Right lobe of liver (tissue), 6 donors: ENCODE measurements at regions not wholly inside any gene's neighbourhood (a gene's known extent, or its start where the extent isn't known, plus 50 kb on each side); places are given as distances from the start of the nearest gene placed in this dataset.

Experiments
- ATAC-seq, 4 donors: fragments of 200-7000 bp; cut with Tn5 transposase; one replicate each; pipeline ENCODE4 v1.9.1; 2020; ENCODE audit warnings: mild to moderate bottlenecking in 4 of 4, moderate library complexity in 4 of 4
- DNase-seq, 3 donors: peaks; one replicate each; pipeline ENCODE4 v3.0.0-alpha.2; 2020
- H3K27ac ChIP-seq, 3 donors: fragments of 200-600 bp; one replicate each; pipeline ENCODE4 v1.8.0; 2022
- H3K27me3 ChIP-seq, 2 donors: fragments of 200-600 bp; one replicate each; pipeline ENCODE4 v1.8.0; 2022
- H3K36me3 ChIP-seq, 4 donors: fragments of 200-600 bp; sonication (generic) in 1 of 4; one replicate each; pipeline versions ENCODE4 v1.5.1 to v1.8.0; 2017 to 2022; ENCODE audit warnings: control low read depth in 1 of 4
- H3K4me1 ChIP-seq, 4 donors: fragments of 200-600 bp; sonication (generic) in 1 of 4; one replicate each; pipeline versions ENCODE4 v1.5.1 to v1.8.0; 2017 to 2022; ENCODE audit warnings: control low read depth in 1 of 4
- H3K4me3 ChIP-seq, 3 donors: fragments of 200-600 bp; one replicate each; pipeline ENCODE4 v1.8.0; 2022
- H3K9me3 ChIP-seq, 4 donors: fragments of 200-600 bp; sonication (generic) in 1 of 4; one replicate each; pipeline versions ENCODE4 v1.5.1 to v1.8.0; 2017 to 2022; ENCODE audit warnings: control low read depth in 1 of 4
- POLR2A ChIP-seq: fragments of 450-650 bp; IDR thresholded peaks from one replicate; pipeline ENCODE4 v1.6.1; 2017; ENCODE audit warnings: antibody characterized with exemption, mild to moderate bottlenecking
- WGBS: methylation state at CpG from one replicate; pipeline ENCODE4 v1.1.6; 2018; ENCODE audit warnings: low coverage, low lambda C conversion rate; ENCODE audit not compliant: insufficient coverage; ENCODE audit errors: missing lambda C conversion rate; 5-methylcytosine and 5-hydroxymethylcytosine counted together
- intact Hi-C, 2 donors: fragments of 100-400 bp; cut with DNase I; formaldehyde crosslinking; loops; one replicate each; pipeline versions ENCODE4 v1.11.2 to v1.14.1; 2022
- TF ChIP-seq, protein P1 (sequence below), 4 donors: fragments of 200-600 bp in 3 of 4; fragments of 450-650 bp in 1 of 4; IDR thresholded peaks; one replicate each; pipeline versions ENCODE4 v1.5.1 to v1.8.0; 2016 to 2022; ENCODE audit warnings: antibody characterized with exemption in 4 of 4, mild to moderate bottlenecking in 2 of 4
- donor health status: DM: no; HTN: yes; CAD: no.
- donor health status: DM: no; HTN: no; CAD: no.
- donor health status: DM: no; HTN: no; CAD: no.
- donor health status: DM: no; HTN: yes; CAD: no.
- donor health status: DM: no; HTN: yes; CAD: no.

DNA sequence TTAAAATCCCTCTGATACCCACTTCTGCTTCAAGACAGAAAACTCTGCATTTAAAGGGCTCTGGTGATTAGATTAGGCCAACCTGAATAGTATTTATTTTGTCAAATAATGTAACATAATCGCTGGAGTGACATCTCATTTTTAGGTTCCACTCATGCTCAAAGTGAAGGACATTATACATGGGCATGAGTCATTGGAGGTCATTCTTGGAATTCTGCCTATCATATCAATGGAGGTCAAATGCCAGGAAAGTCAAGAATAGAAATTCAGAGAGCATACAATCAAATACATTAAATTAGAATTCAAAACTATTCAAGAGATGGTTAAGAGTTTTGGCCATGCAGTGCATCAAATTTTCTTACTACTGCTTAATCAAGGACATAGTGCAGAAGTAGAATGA lies 50.8 kb upstream of the PRSS1 start:
- 48% methylated on average over 1 of the region's 1 CpG for WGBS
- Histone ChIP-seq H3K4me1 (no peaks in the 10 kb centered on the region), H3K27me3 (no peaks in the 10 kb centered on the region), H3K27ac (no peak overlapping the region), H3K4me3 (no peak overlapping the region), H3K36me3 (no peaks in the 10 kb centered on the region), H3K9me3 (no peaks in the 10 kb centered on the region)
- no peak for ATAC-seq
- no peak for DNase-seq
- intact Hi-C loops: no loop called here
- TF ChIP-seq, protein P1, sequence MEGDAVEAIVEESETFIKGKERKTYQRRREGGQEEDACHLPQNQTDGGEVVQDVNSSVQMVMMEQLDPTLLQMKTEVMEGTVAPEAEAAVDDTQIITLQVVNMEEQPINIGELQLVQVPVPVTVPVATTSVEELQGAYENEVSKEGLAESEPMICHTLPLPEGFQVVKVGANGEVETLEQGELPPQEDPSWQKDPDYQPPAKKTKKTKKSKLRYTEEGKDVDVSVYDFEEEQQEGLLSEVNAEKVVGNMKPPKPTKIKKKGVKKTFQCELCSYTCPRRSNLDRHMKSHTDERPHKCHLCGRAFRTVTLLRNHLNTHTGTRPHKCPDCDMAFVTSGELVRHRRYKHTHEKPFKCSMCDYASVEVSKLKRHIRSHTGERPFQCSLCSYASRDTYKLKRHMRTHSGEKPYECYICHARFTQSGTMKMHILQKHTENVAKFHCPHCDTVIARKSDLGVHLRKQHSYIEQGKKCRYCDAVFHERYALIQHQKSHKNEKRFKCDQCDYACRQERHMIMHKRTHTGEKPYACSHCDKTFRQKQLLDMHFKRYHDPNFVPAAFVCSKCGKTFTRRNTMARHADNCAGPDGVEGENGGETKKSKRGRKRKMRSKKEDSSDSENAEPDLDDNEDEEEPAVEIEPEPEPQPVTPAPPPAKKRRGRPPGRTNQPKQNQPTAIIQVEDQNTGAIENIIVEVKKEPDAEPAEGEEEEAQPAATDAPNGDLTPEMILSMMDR (IDR thresholded peaks at IDR 0.05): no peak
- TF ChIP-seq POLR2A: no peak

DNA sequence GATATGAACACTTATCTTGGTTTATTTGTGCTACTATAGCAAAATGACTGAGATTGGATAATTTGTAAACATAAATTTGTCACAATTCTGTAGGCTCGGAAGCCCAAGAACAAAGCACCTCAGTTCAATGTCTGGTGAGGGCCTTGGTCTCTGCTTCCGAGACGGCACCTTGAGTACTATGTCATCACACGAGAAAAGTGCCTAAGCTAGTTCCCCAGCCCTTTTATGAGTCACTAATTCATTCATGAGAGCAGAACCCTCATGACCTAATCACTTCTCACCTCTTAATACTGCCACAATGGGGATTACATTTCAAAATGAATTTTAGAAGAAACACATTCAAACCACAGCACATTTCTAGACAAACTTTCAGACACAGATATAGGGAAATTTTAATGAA lies 52.0 kb upstream of the PRSS1 start:
- no peaks in the 10 kb centered on the region for H3K9me3 ChIP-seq
- WGBS: 39% methylated on average over 4 of the region's 4 CpGs
- H3K4me3 ChIP-seq: no peak overlapping the region
- H3K4me1 ChIP-seq: no peaks in the 10 kb centered on the region
- TF ChIP-seq, protein P1 (IDR thresholded peaks at IDR 0.05): no peak
- TF ChIP-seq POLR2A: no peak
- intact Hi-C loops: no loop called here
- no peak overlapping the region for H3K27ac ChIP-seq
- no peaks in the 10 kb centered on the region for H3K36me3 ChIP-seq
- DNase-seq (no peak), ATAC-seq (no peak)
- H3K27me3 ChIP-seq: no peaks in the 10 kb centered on the region

DNA sequence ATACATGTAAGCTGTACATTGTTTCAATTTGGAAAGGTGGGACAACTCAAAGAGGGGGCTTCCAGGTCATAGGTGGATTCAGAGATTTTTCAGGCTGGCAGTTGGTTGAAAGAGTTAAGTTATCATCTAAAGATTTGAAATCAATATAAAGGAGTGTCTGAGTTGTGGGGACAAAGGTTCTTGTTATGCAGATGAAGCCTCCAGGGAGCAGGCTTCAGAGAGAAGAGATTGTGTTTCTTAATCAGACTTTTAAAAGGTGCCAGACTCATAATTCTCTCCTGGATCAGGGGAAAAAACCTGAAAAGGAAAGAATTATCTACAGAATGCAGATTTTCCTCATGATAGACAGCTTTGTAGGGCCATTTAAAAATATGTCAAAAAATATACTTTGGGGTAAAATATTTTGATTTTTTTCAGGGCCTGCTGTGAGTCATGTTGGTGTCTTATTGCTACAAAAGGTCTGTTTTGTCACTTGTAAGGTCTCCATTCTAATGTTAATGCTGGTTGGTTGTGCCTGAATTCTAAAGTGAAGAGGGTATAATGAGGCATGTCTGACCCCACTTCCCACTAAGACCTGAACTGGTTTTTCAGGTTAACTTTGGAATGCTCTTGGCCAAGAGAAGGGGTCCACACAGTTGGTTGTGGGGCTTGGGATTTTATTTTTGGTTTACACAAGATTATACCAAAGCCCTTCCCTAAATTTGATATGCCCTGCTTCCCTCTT lies 52.7 kb upstream of the PRSS1 start:
- H3K4me1 ChIP-seq: no peaks in the 10 kb centered on the region
- intact Hi-C loops: no loop called here
- TF ChIP-seq, protein P1 (IDR thresholded peaks at IDR 0.05): no peak
- no peak for TF ChIP-seq POLR2A
- no peaks in the 10 kb centered on the region for H3K9me3 ChIP-seq
- no peak overlapping the region for H3K27ac ChIP-seq
- no peak for DNase-seq
- H3K36me3 ChIP-seq: no peaks in the 10 kb centered on the region
- H3K27me3 ChIP-seq: no peaks in the 10 kb centered on the region
- H3K4me3 ChIP-seq: no peak overlapping the region
- ATAC-seq: no peak

DNA sequence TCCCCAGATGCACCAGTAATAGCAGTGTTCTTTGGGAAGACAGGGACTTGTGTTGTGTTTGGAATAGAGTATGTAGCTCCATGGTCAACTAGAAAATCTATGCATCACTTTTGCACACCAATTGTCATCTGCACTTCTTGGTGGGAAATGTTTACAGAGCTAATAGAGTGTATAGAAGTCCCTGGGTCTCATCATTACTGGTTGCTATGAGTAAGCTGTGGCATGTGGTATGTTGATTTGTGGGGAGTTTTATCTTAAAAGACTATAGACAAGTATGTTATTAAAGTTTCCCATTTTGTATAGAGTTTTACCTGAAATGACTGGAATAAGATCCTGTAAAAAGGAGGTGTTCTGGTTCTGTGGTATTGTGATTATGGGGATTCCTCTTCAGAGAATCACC lies 55.4 kb upstream of the PRSS1 start:
- no peaks in the 10 kb centered on the region for H3K4me1 ChIP-seq
- H3K4me3 ChIP-seq: no peak overlapping the region
- no peaks in the 10 kb centered on the region for H3K36me3 ChIP-seq
- no peak for TF ChIP-seq POLR2A
- TF ChIP-seq, protein P1 (IDR thresholded peaks at IDR 0.05): no peak
- no peaks in the 10 kb centered on the region for H3K9me3 ChIP-seq
- H3K27me3 ChIP-seq: no peaks in the 10 kb centered on the region
- intact Hi-C loops: no loop called here
- ATAC-seq (no peak), DNase-seq (no peak)
- no peak overlapping the region for H3K27ac ChIP-seq
